A549 (cell line): ENCODE measurements at regions not wholly inside any gene's neighbourhood (a gene's known extent, or its start where the extent isn't known, plus 50 kb on each side); places are given as distances from the start of the nearest gene placed in this dataset.

Experiments
- EP300 ChIP-seq, 2 experiments: fragments of >200 bp; sonication (Bioruptor Twin); formaldehyde crosslinking; IDR thresholded peaks; 2 replicates in 1 of 2; 3 replicates in 1 of 2; pipeline ENCODE4 v1.6.1; 2016 to 2017
- HOXB13 ChIP-seq: fragments of 250-450 bp; sonication (Bioruptor Pico); IDR thresholded peaks from 2 replicates; pipeline ENCODE4 v1.5.0; 2020; ENCODE audit warnings: low read depth, mild to moderate bottlenecking, moderate library complexity
- JUNB ChIP-seq: fragments of >200 bp; sonication (Bioruptor Twin); formaldehyde crosslinking; IDR thresholded peaks from 2 replicates; pipeline ENCODE4 v1.6.1; 2016
- POLR2A ChIP-seq: IDR thresholded peaks from 2 replicates; pipeline ENCODE4 v1.6.1; 2012; ENCODE audit warnings: mild to moderate bottlenecking, low read length
- RCOR1 ChIP-seq: fragments of 150-350 bp; IDR thresholded peaks from 2 replicates; pipeline ENCODE4 v1.6.1; 2014; ENCODE audit warnings: antibody characterized with exemption, low read length, low read depth

- TF ChIP-seq EP300 (IDR thresholded peaks at IDR 0.05) (no peak), POLR2A (no peak), JUNB (no peak), HOXB13 (CRISPR knock-in tag) (no peak), RCOR1 (no peak)
Observed at GRCh38 chr12:19675361-19675760, 236.1 kb downstream of the AEBP2 start.
